Upper lobe of left lung (tissue), 4 donors: ENCODE measurements at regions not wholly inside any gene's neighbourhood (a gene's known extent, or its start where the extent isn't known, plus 50 kb on each side); places are given as distances from the start of the nearest gene placed in this dataset.

Experiments used
- CTCF ChIP-seq, 6 experiments: fragments of 450-650 bp in 4 of 6; fragments of 200-600 bp in 2 of 6; sonication (generic) in 2 of 6; IDR thresholded peaks; one replicate each; pipeline ENCODE4 v1.5.1; 2016 to 2019; ENCODE audit warnings: antibody characterized with exemption in 6 of 6
- EP300 ChIP-seq, 4 donors: sonication (generic); formaldehyde crosslinking; IDR thresholded peaks; one replicate each; pipeline ENCODE4 v1.5.1; 2017; ENCODE audit warnings: antibody characterized with exemption in 4 of 4, control low read depth in 2 of 4
- POLR2AphosphoS5 ChIP-seq, 2 donors: sonication (generic); formaldehyde crosslinking; IDR thresholded peaks; one replicate each; pipeline ENCODE4 v1.5.1; 2017; ENCODE audit warnings: antibody characterized with exemption in 2 of 2

- TF ChIP-seq POLR2AphosphoS5 (IDR thresholded peaks at IDR 0.05) (no peak), EP300 (IDR thresholded peaks at IDR 0.05) (no peak), CTCF (IDR thresholded peaks at IDR 0.05) (no peak)
These were observed 244.1 kb upstream of the AKR1E2 start for GRCh38 chr10:4581929-4582328.
